Fibroblast of lung (primary cell): ENCODE measurements at regions not wholly inside any gene's neighbourhood (a gene's known extent, or its start where the extent isn't known, plus 50 kb on each side); places are given as distances from the start of the nearest gene placed in this dataset.

Experiments
- EZH2 ChIP-seq: IDR thresholded peaks from 2 replicates; pipeline ENCODE4 v1.5.1; 2012; ENCODE audit warnings: low read length, control low read depth, mild to moderate bottlenecking; ENCODE audit errors: missing control alignments
- TF ChIP-seq, protein P1 (sequence below), 2 donors: IDR thresholded peaks in 1 of 2; conservative IDR thresholded peaks in 1 of 2; 1 replicate in 1 of 2; 2 replicates in 1 of 2; pipeline ENCODE4 v1.5.1; 2011 to 2012; ENCODE audit warnings: low read length in 2 of 2, control low read depth in 1 of 2, inconsistent platforms in 1 of 2, low read depth in 1 of 2, mild to moderate bottlenecking in 1 of 2

GRCh38 chr6:6946206-6947155 lies 161.3 kb upstream of the RREB1 start:
- TF ChIP-seq, protein P1, sequence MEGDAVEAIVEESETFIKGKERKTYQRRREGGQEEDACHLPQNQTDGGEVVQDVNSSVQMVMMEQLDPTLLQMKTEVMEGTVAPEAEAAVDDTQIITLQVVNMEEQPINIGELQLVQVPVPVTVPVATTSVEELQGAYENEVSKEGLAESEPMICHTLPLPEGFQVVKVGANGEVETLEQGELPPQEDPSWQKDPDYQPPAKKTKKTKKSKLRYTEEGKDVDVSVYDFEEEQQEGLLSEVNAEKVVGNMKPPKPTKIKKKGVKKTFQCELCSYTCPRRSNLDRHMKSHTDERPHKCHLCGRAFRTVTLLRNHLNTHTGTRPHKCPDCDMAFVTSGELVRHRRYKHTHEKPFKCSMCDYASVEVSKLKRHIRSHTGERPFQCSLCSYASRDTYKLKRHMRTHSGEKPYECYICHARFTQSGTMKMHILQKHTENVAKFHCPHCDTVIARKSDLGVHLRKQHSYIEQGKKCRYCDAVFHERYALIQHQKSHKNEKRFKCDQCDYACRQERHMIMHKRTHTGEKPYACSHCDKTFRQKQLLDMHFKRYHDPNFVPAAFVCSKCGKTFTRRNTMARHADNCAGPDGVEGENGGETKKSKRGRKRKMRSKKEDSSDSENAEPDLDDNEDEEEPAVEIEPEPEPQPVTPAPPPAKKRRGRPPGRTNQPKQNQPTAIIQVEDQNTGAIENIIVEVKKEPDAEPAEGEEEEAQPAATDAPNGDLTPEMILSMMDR (conservative IDR thresholded peaks at IDR 0.05 in 1 of 2, IDR thresholded peaks at IDR 0.05 in 1 of 2; ENCODE audit: low read depth in 1 of 2, low read length in 2 of 2), result no peak
- TF ChIP-seq EZH2, result no peak
